ENCODE measurements at regions not wholly inside any gene's neighbourhood (a gene's known extent, or its start where the extent isn't known, plus 50 kb on each side); places are given as distances from the start of the nearest gene placed in this dataset.

GRCh38 chr12:123075646-123076171 is 75.2 kb downstream of the PITPNM2 start (continued):
- 0 out of 2 replicates have a peak, but pooled peaks have one; percentile 20 for TF ChIP-seq ZNF574 (CRISPR knock-in tag; IDR thresholded peaks at IDR 0.05)
- TF ChIP-seq ZMYM3 (CRISPR knock-in tag; IDR thresholded peaks at IDR 0.05), result peak; percentile 34; the same call in 1 of the 2 replicates
- no peak for TF ChIP-seq KLF13 (CRISPR knock-in tag; IDR thresholded peaks at IDR 0.05)
- TF ChIP-seq RXRB (CRISPR knock-in tag; IDR thresholded peaks at IDR 0.05; ENCODE audit: borderline replicate concordance), result no peak
- no peak for TF ChIP-seq ZNF644 (CRISPR knock-in tag; IDR thresholded peaks at IDR 0.05; ENCODE audit: low read depth)
- TF ChIP-seq SMC3 (IDR thresholded peaks at IDR 0.05; ENCODE audit: low read length), result 0 out of 2 replicates have a peak, but pooled peaks have one; percentile 7
- TF ChIP-seq SNAPC5 (CRISPR knock-in tag; IDR thresholded peaks at IDR 0.05; ENCODE audit: borderline replicate concordance), result no peak
- no peak for TF ChIP-seq ESRRA (CRISPR knock-in tag; IDR thresholded peaks at IDR 0.05; ENCODE audit: low read depth)
- TF ChIP-seq HNRNPLL (IDR thresholded peaks at IDR 0.05; ENCODE audit: low read depth, low read length, poor library complexity, severe bottlenecking), result peak; percentile 26
- no peak for TF ChIP-seq ZNF496 (CRISPR knock-in tag; IDR thresholded peaks at IDR 0.05; ENCODE audit: insufficient replicate concordance)
- no peak for TF ChIP-seq ATRX (CRISPR knock-in tag; IDR thresholded peaks at IDR 0.05; ENCODE audit: borderline replicate concordance)
- no peak for TF ChIP-seq ZNF75D (CRISPR knock-in tag; IDR thresholded peaks at IDR 0.05; ENCODE audit: borderline replicate concordance)
- no peak for TF ChIP-seq MTA1 (CRISPR knock-in tag; IDR thresholded peaks at IDR 0.05; ENCODE audit: borderline replicate concordance)
- 0 out of 2 replicates have a peak, but pooled peaks have one; percentile 42 for TF ChIP-seq ZNF263 (CRISPR knock-in tag; IDR thresholded peaks at IDR 0.05)
- TF ChIP-seq ZNF83 (CRISPR knock-in tag; IDR thresholded peaks at IDR 0.05; ENCODE audit: borderline replicate concordance), result no peak
- TF ChIP-seq ZNF501 (CRISPR knock-in tag; IDR thresholded peaks at IDR 0.05), result peak; percentile 46; the same call in 1 of the 2 replicates
- TF ChIP-seq ZNF121 (CRISPR knock-in tag; IDR thresholded peaks at IDR 0.05), result no peak
- TF ChIP-seq SUZ12 (IDR thresholded peaks at IDR 0.05; ENCODE audit: low read depth, low read length), result no peak
- no peak for TF ChIP-seq MIXL1 (CRISPR knock-in tag; IDR thresholded peaks at IDR 0.05)
- TF ChIP-seq SMAD9 (CRISPR knock-in tag; IDR thresholded peaks at IDR 0.05), result 0 out of 2 replicates have a peak, but pooled peaks have one; percentile 51
- TF ChIP-seq PTBP1 (IDR thresholded peaks at IDR 0.05; ENCODE audit: low read depth, low read length, poor library complexity, severe bottlenecking), result no peak
- no peak for TF ChIP-seq ZSCAN29 (CRISPR knock-in tag; conservative IDR thresholded peaks at IDR 0.05)
- TF ChIP-seq TCF7 (IDR thresholded peaks at IDR 0.05; ENCODE audit: low read depth), result peak; percentile 69; the same call in 1 of the 2 replicates
- no peak for TF ChIP-seq ZNF460 (CRISPR knock-in tag; IDR thresholded peaks at IDR 0.05; ENCODE audit: borderline replicate concordance)
- TF ChIP-seq ZNF564 (CRISPR knock-in tag; IDR thresholded peaks at IDR 0.05), result no peak
- TF ChIP-seq ZMYM4 (CRISPR knock-in tag; IDR thresholded peaks at IDR 0.05), result no peak
- TF ChIP-seq RBFOX2 (IDR thresholded peaks at IDR 0.05; ENCODE audit: low read depth, low read length), result no peak
- peak; percentile 31; the same call in 1 of the 2 replicates for TF ChIP-seq GATAD2A (CRISPR knock-in tag; IDR thresholded peaks at IDR 0.05)

Measured in HepG2 (cell line).